HFF-Myc (cell line): ENCODE measurements at regions not wholly inside any gene's neighbourhood (a gene's known extent, or its start where the extent isn't known, plus 50 kb on each side); places are given as distances from the start of the nearest gene placed in this dataset.

Source experiments
- DNase-seq: peaks from one replicate; pipeline ENCODE4 v3.0.0-alpha.2; 2011; ENCODE audit warnings: low read depth; ENCODE audit errors: extremely low read depth
- H3K4me3 ChIP-seq: replicated peaks from 2 replicates; pipeline ENCODE4 v1.5.1; 2011; ENCODE audit warnings: low read depth, mild to moderate bottlenecking, control low read depth, low read length
- TF ChIP-seq, protein P1 (sequence below): IDR thresholded peaks from 2 replicates; pipeline ENCODE4 v1.5.1; 2012; ENCODE audit warnings: mild to moderate bottlenecking, low read depth, low read length, control low read depth; ENCODE audit errors: missing control alignments

DNA sequence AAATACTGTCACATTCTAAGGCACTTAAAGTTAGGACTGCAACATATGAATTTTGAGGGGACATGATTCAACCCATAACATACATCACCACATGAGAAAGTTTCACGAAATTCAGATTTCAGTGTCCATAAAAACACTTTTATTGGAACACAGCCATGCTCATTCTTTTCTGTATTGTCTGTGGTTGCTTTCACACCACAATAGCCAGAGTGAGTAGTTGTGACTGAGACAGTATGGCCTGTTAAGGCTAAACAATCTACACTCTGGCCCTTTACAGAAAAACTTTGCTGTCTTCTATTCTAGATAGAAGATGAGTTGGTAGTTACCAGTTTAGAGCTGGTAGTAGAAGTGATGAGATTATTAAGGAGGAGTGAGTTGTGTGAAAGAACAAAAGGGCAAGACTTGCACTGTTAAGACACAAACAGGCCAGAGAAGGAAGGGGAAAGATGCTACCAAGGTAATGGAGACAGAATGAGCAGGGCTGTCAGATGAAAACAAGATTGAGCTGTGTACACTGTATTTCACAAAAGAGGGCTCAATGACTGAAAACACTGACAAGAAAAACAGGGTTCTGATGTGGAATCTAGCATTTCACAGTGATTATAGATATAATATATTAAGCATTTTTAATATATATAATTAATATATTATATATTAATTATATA lies 108.6 kb downstream of the PPP1R3A start:
- no peak overlapping the region for H3K4me3 ChIP-seq
- DNase-seq, result no peak
- TF ChIP-seq, protein P1, sequence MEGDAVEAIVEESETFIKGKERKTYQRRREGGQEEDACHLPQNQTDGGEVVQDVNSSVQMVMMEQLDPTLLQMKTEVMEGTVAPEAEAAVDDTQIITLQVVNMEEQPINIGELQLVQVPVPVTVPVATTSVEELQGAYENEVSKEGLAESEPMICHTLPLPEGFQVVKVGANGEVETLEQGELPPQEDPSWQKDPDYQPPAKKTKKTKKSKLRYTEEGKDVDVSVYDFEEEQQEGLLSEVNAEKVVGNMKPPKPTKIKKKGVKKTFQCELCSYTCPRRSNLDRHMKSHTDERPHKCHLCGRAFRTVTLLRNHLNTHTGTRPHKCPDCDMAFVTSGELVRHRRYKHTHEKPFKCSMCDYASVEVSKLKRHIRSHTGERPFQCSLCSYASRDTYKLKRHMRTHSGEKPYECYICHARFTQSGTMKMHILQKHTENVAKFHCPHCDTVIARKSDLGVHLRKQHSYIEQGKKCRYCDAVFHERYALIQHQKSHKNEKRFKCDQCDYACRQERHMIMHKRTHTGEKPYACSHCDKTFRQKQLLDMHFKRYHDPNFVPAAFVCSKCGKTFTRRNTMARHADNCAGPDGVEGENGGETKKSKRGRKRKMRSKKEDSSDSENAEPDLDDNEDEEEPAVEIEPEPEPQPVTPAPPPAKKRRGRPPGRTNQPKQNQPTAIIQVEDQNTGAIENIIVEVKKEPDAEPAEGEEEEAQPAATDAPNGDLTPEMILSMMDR, result no peak

- no peak for DNase-seq
- H3K4me3 ChIP-seq, result no peak overlapping the region
- TF ChIP-seq, protein P1, result no peak
These were observed 109.2 kb downstream of the PPP1R3A start for GRCh38 chr7:113809581-113809980.

DNA sequence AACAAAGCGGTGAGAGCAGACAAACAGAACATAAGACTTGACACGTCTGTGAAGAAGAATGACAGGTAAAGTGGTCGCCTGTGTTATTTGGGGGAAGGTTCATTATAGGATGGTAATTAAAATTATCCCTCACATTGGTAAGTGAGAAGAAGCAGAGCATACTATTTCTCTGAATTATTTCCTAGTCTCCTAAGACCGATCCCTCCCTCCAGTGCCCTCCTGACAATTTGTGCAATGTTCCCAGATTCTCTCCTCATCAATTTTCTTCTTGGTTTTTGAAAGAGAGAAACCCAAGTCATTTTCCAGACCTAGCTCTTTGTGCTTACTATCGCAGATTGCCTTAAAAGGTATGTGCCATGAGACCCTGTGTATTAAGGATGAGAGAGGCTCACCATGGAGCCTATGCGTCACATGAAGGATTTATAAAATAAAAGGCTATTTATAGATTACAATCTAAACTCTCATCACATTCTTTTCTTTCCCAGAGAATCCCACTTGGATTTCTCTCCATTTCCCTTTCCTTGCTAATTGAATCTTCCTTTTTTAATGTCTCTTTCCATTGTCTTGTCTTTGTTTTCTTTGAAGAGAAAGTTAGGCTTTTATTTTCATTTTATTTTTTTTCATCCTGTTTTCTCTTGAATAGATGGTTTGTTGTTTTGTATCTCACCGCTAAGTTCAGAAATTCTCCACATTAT lies 112.0 kb downstream of the PPP1R3A start:
- H3K4me3 ChIP-seq, result no peak overlapping the region
- TF ChIP-seq, protein P1, result no peak
- DNase-seq, result no peak

GRCh38 chr7:113805976-113806375 lies 112.8 kb downstream of the PPP1R3A start:
- TF ChIP-seq, protein P1, result no peak
- no peak for DNase-seq

GRCh38 chr7:113804475-113805095 lies 114.2 kb downstream of the PPP1R3A start:
- no peak for DNase-seq
- TF ChIP-seq, protein P1, result no peak
- H3K4me3 ChIP-seq, result no peak overlapping the region

More at GRCh38 chr7:113805976-113806375, 112.8 kb downstream of the PPP1R3A start:
- no peak overlapping the region for H3K4me3 ChIP-seq

GRCh38 chr7:113801751-113802150 lies 117.1 kb downstream of the PPP1R3A start:
- H3K4me3 ChIP-seq, result no peak overlapping the region
- no peak for DNase-seq
- TF ChIP-seq, protein P1, result no peak
